ENCODE measurements at regions not wholly inside any gene's neighbourhood (a gene's known extent, or its start where the extent isn't known, plus 50 kb on each side); places are given as distances from the start of the nearest gene placed in this dataset.

GRCh38 chr2:22628221-22628620 lies 756.8 kb upstream of the KLHL29 start:
- Histone ChIP-seq H3K9me3 (ENCODE audit: control insufficient read depth, insufficient read depth, low read length) (peaks cover 5% of the 10 kb centered on the region), H3K79me1 (ENCODE audit: low read depth in 1 of 2, low read length in 2 of 2) (no peaks in the 10 kb centered on the region), H2BK120ac (ENCODE audit: low read depth, low read length) (no peak overlapping the region), H3K27me3 (ENCODE audit: control insufficient read depth, insufficient read depth, low read length) (no peaks in the 10 kb centered on the region), H3K36me3 (ENCODE audit: control insufficient read depth, insufficient read depth, low read length) (no peaks in the 10 kb centered on the region), H4K20me1 (ENCODE audit: insufficient read depth, low read length) (no peaks in the 10 kb centered on the region), H2BK20ac (ENCODE audit: low read depth, low read length) (no peak overlapping the region), H4K5ac (ENCODE audit: low read depth, low read length) (no peak overlapping the region), H3K9ac (ENCODE audit: low read depth, low read length) (no peak overlapping the region), H3K56ac (ENCODE audit: extremely low read depth, insufficient read depth, low read length) (no peak overlapping the region), H2BK15ac (ENCODE audit: low read depth, low read length) (no peak overlapping the region), H3K4me2 (ENCODE audit: low read depth, low read length) (no peak overlapping the region), H2AK5ac (ENCODE audit: low read depth, low read length) (no peak overlapping the region), H3K4me3 (ENCODE audit: insufficient read depth, low read depth, low read length) (no peak overlapping the region), H2BK5ac (ENCODE audit: low read depth, low read length, poor library complexity, severe bottlenecking) (no peak overlapping the region), H3K14ac (replicated peaks; ENCODE audit: low read depth, low read length) (no peak overlapping the region), H3K4ac (ENCODE audit: low read depth, low read length) (no peak overlapping the region), H2AK9ac (replicated peaks; ENCODE audit: low read depth, low read length, poor library complexity) (no peak overlapping the region), H3K27ac (ENCODE audit: insufficient read depth, low read length) (no peak overlapping the region), H3K9me1 (ENCODE audit: insufficient read depth, low read length) (no peaks in the 10 kb centered on the region), H4K91ac (ENCODE audit: insufficient read depth, low read depth, low read length) (no peak overlapping the region), H3K18ac (ENCODE audit: low read depth, low read length) (no peak overlapping the region), H3K4me1 (ENCODE audit: control insufficient read depth, insufficient read depth, low read length) (no peaks in the 10 kb centered on the region), H3K23ac (ENCODE audit: low read depth, low read length) (no peak overlapping the region), H4K8ac (ENCODE audit: low read depth in 2 of 2, low read length in 2 of 2) (no peak overlapping the region), H2AFZ (replicated peaks; ENCODE audit: low read length, poor library complexity) (no peak overlapping the region)
- ChIA-PET CTCF (no interaction called here), POLR2A (ENCODE audit: unreplicated experiment) (no interaction called here)
- intact Hi-C loops (cut with micrococcal nuclease) = no loop called here
- in situ Hi-C loops (cut with MboI; ENCODE audit: low sequenced_read_pairs) = no loop called here
- BruUV-seq (replicated peaks) = no TSS peak
- DNase-seq (no peak), ATAC-seq (ENCODE audit: low read depth) (no peak)
- dilution Hi-C loops (cut with HindIII; ENCODE audit: low sequenced_read_pairs, unreplicated experiment) = no loop called here
- whole genome bisulfite sequencing, 2 experiments (ENCODE audit: extremely low coverage in 2 of 2, insufficient read length in 1 of 2) = no CpG with 5 or more reads among the region's 2 CpGs
- TF ChIP-seq MXI1 (IDR thresholded peaks at IDR 0.05; ENCODE audit: borderline replicate concordance, low read depth, low read length) = no peak
- no peak for TF ChIP-seq RAD21 (IDR thresholded peaks at IDR 0.05; ENCODE audit: low read length)
- TF ChIP-seq BHLHE40 (IDR thresholded peaks at IDR 0.05; ENCODE audit: low read depth, low read length) = no peak
- no peak for TF ChIP-seq ELK1 (IDR thresholded peaks at IDR 0.05; ENCODE audit: borderline replicate concordance, low read depth, low read length)
- no peak for TF ChIP-seq CEBPB (IDR thresholded peaks at IDR 0.05; ENCODE audit: low read depth, low read length)
- no peak for TF ChIP-seq CTCF (conservative IDR thresholded peaks at IDR 0.05; ENCODE audit: low read depth, low read length)

Measured in IMR-90 (cell line).